ENCODE measurements at regions not wholly inside any gene's neighbourhood (a gene's known extent, or its start where the extent isn't known, plus 50 kb on each side); places are given as distances from the start of the nearest gene placed in this dataset.
A peak's percentile ranks its signal among the peaks of the same experiment; 100 is the strongest.

DNA sequence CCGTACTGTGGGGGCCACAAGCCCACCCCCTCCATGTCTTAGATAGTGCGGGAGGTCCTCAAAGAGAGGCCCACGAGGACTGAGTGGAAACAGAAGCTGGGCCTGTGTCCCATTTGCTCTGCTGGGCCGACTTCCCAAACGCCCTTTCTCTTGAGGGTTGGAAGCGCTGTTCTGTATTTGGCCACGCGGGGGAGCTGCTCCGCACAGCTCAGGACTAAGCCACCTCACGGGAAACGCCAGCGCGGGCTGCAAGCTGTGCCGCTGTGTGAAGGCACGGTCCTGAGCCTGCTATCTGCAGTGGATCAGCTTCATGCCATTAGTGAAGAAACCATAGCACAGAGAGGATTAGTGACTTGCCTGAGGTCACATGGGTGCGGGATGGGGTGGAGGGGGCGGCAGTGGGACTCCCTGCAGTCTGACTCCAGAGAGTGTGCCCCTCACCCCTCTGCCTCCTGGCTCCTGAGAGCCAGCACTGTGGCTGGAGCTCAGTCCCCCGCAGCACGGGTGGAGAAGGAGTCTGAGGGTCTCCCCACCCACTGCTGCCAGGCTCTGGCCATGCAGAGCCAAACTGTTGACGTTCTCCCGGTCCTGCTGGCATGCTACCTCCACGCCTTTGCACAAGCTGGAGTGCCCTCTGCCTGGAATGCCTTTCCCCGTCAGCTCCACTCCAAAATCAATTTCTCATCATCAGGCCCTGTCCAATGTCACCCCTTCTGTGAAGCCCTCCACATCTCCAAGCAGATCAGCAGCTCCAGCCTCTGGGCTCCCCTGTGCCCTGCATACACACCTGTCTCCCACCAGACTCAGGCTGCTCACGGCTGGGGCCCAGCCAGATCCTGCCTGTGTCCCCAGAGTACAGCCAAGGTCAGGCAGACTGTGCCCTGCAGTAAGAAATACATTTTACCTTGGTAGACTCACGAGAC is 51.5 kb upstream of the LRRC32 start:
- DNase-seq (ENCODE audit: low read depth in 2 of 3, low spot score in 2 of 3) = peak; percentile 44 to 85 (median 74)

DNA sequence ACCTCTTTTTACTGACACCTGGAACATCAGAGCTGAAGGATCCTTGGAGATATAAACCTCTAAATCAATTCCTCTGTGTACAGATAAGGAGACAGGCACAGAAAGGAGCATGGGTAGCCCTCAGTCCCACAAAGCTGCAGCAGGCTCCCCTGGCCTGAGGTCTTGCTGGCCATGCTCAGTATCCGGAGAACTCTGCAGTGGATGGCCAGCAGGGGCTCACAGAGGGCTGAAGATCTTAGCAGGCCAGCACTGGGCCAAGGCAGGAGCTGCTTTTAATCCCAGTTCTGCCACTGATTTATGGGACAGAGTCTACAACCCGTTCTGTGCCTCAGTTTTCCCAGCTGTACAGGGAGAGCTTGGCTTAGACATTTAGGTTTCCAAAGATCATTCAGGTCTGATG is 52.6 kb upstream of the LRRC32 start:
- no peak for DNase-seq (ENCODE audit: low read depth in 2 of 3, low spot score in 2 of 3)

DNA sequence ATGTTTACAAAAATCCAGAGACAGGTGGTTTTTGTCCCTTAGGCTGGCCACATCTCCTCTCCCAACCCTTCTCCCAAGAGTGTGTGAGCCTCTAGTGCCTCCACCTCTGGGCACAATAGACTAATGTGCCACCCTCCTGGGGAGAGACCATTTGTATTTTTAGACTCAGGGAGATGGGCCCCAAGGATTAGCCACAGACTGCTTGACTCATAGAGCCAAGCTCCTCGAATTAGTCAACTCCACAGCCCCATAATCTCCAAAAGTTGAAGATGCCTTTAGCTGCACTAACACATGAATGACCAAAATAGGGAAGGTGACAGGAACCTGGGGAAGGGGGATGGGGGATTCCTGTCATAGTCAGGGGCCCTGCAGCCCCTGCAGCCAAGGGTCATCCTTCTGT is 53.0 kb upstream of the LRRC32 start:
- DNase-seq (ENCODE audit: low read depth in 2 of 3, low spot score in 2 of 3) = no peak

DNA sequence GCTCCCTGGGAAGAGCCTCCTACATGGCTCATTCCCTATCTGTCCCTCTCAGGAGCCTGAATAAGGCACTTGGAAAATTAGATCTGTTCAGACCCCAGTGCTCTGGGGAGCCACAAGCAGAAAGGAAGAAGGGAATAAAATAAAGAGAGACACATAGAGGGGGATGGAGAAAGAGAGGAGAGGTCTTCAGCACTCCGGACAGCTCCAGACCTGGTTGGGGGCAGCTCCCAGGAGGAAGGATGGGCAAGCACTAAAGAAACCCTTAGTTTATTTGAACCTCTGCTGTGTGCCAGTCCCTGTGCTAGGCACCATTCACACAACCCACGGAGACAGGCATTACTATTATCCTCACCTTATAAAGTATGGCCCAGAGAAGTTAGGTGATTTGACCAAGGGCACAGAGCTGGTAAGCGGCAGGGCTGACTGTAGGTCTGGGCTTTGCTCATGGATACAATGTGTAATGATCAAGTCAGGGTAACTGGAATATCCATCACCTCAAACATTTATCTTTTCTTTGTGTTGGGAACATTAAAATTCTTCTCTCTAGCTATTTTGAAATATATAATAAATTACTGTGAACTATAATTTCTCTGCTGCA is 53.7 kb upstream of the LRRC32 start:
- peak in 1 of 3 donors; percentile 38 for DNase-seq (ENCODE audit: low read depth in 2 of 3, low spot score in 2 of 3)

DNA sequence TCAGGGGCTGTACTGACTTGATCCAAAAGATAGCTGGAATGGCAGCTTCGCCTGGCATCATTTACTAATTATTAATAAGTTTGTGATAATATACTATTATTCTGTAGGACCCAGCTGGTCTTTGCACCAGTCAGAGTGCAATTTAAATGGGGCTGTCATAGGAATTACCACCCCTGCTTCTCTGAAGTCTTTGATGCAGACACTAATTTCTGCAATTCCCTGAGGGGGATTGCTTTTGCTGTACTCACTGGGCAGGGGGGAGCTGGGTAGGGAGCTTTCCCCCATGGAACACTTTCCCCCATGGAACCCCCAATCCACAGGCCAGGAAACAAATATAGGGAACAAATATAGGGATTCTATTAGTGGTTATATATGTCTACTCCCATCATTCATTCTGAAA is 54.9 kb upstream of the TSKU start:
- DNase-seq (ENCODE audit: low read depth in 2 of 3, low spot score in 2 of 3) = no peak

DNA sequence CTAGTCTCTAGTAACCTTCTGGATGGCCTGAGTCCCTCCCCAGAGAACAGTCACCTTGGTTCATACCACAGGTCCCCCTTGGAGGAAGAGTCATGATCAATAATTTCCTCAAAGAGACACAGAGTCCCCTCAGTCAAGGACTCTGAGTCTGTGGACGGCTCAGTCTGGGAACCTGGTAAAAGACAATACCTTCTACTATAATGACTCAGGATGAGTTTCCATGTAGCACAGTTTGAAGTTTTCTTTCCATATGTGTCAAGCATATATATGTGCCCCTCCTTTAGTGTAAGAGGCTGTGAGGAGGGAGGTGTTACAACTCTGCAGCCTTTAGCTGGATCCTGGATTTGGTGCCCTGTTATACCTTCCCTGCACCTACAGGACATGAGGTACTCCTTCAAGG is 54.4 kb upstream of the TSKU start:
- DNase-seq (ENCODE audit: low read depth in 2 of 3, low spot score in 2 of 3) = no peak

DNA sequence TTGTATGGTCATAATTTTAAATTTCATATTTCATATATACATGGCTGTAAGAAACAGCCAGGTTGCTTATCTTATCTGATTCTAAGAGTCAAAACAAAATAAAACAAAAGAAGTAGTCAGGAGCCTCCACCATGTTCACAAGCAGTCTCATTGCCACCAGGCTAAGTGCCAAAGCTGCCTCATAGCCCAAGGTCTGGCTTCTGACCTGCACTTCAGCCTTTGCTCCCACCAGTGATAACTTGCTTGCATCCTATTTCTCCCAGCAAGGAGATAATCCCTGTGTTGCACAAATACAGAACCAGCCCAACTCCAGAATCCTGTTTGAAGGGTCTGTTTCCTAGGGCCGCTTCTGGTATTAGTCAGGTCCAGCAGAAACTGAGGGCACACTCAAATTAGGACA is 53.9 kb upstream of the TSKU start:
- DNase-seq (ENCODE audit: low read depth in 2 of 3, low spot score in 2 of 3) = no peak

DNA sequence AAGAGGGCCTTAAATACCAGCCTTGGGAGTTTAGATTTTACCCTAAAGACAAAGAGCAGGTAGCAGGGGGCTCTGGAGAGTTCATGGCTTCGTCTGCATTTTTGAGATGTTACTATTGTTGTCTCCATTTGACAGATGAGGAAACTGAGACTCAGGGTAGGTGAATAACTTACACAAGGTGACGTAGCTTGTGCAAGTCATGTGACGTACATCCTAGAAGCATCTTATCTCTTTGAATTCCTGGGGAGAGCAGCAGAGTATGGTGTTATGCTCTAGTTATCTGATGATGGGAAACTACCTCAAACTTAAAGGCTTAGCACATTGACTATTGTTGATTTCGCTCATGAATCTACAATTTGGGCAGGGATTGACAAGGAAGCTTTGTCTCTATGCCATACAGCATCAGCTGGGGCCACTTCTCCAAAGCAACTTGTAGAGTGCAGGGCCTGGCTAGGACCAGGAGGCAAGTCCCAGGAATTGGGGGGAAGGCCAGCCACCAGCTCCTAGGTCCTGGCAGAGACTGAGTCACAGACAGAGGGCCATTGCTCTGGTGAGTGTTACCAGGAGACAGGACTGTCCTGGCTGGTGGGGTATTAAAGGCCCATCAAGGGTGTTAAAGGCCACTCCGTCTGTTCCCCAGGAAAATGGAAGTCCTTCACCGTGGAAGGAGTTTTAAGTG is 52.1 kb upstream of the TSKU start:
- DNase-seq (ENCODE audit: low read depth in 2 of 3, low spot score in 2 of 3) = no peak

DNA sequence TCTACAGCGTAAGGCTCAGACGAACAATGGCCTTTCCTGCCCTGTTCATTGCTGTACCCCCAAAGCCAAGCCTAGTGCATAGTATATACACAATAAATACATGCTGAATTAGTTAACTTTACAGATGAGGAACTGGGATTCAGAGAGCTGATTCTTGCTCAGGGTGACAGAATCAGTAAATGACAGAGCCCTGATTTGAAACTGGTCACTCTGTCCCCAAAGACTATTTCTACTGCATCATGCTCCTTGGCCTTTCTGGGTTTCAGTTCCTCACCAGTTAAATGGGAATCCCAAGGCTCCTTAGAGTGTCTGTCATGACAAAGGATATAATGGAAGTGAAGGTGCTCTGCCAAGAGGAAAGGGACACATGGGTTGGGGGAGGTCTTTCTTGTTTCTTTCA is 50.5 kb upstream of the TSKU start:
- no peak for DNase-seq (ENCODE audit: low read depth in 2 of 3, low spot score in 2 of 3)
